Effector memory CD4-positive, alpha-beta T cell (primary cell): ENCODE measurements at regions not wholly inside any gene's neighbourhood (a gene's known extent, or its start where the extent isn't known, plus 50 kb on each side); places are given as distances from the start of the nearest gene placed in this dataset.

Source experiments
- DNase-seq, 3 donors: peaks; one replicate each; pipeline ENCODE4 v3.0.0-alpha.2; 2020
- H3K27ac ChIP-seq: 2 replicates; pipeline ENCODE4 v1.7.0; 2013; ENCODE audit warnings: mild to moderate bottlenecking, low read length, moderate library complexity; ENCODE audit not compliant: insufficient read depth, poor library complexity, severe bottlenecking
- H3K27me3 ChIP-seq: replicated peaks from 2 replicates; pipeline ENCODE4 v1.7.0; 2013; ENCODE audit warnings: mild to moderate bottlenecking, low read length; ENCODE audit not compliant: insufficient read depth, control insufficient read depth, poor library complexity, severe bottlenecking
- H3K36me3 ChIP-seq: 2 replicates; pipeline ENCODE4 v1.7.0; 2013; ENCODE audit warnings: mild to moderate bottlenecking, low read length, moderate library complexity; ENCODE audit not compliant: control insufficient read depth, insufficient read depth
- H3K4me1 ChIP-seq: 2 replicates; pipeline ENCODE4 v1.7.0; 2013; ENCODE audit warnings: low read length, mild to moderate bottlenecking; ENCODE audit not compliant: control insufficient read depth, insufficient read depth, poor library complexity, severe bottlenecking
- H3K4me3 ChIP-seq: 2 replicates; pipeline ENCODE4 v1.7.0; 2013; ENCODE audit warnings: low read length, low read depth, mild to moderate bottlenecking; ENCODE audit not compliant: insufficient read depth, poor library complexity, severe bottlenecking
- H3K9me3 ChIP-seq: 2 replicates; pipeline ENCODE4 v1.7.0; 2013; ENCODE audit warnings: mild to moderate bottlenecking, low read length, moderate library complexity; ENCODE audit not compliant: control insufficient read depth

- no peaks in the 10 kb centered on the region for H3K9me3 ChIP-seq
- H3K27me3 ChIP-seq, result peaks cover 5% of the 10 kb centered on the region
- no peaks in the 10 kb centered on the region for H3K4me1 ChIP-seq
- H3K36me3 ChIP-seq, result no peaks in the 10 kb centered on the region
- H3K27ac ChIP-seq, result no peak overlapping the region
- peak overlapping the region; percentile 45 for H3K4me3 ChIP-seq
- no peak for DNase-seq
Measured at GRCh38 chr1:8217011-8217711, 100.8 kb upstream of the SLC45A1 start.

- H3K27ac ChIP-seq, result no peak overlapping the region
- peaks cover 5% of the 10 kb centered on the region for H3K27me3 ChIP-seq
- H3K4me1 ChIP-seq, result no peaks in the 10 kb centered on the region
- no peaks in the 10 kb centered on the region for H3K36me3 ChIP-seq
- H3K9me3 ChIP-seq, result no peaks in the 10 kb centered on the region
- no peak overlapping the region for H3K4me3 ChIP-seq
- DNase-seq, result no peak
Measured at GRCh38 chr1:8216005-8216404, 101.9 kb upstream of the SLC45A1 start.

GRCh38 chr1:8214501-8215173, 103.3 kb upstream of the SLC45A1 start:
- Histone ChIP-seq H3K27ac (no peak overlapping the region), H3K9me3 (no peaks in the 10 kb centered on the region), H3K36me3 (no peaks in the 10 kb centered on the region), H3K4me3 (no peak overlapping the region), H3K27me3 (peaks cover 5% of the 10 kb centered on the region), H3K4me1 (no peaks in the 10 kb centered on the region)
- DNase-seq, result no peak

GRCh38 chr1:8213676-8214075, 104.2 kb upstream of the SLC45A1 start:
- DNase-seq, result no peak
- Histone ChIP-seq H3K36me3 (no peaks in the 10 kb centered on the region), H3K4me3 (no peak overlapping the region), H3K27me3 (peaks cover 5% of the 10 kb centered on the region), H3K4me1 (no peaks in the 10 kb centered on the region), H3K9me3 (no peaks in the 10 kb centered on the region), H3K27ac (no peak overlapping the region)

- H3K4me1 ChIP-seq, result no peaks in the 10 kb centered on the region
- no peaks in the 10 kb centered on the region for H3K36me3 ChIP-seq
- H3K27ac ChIP-seq, result no peak overlapping the region
- H3K9me3 ChIP-seq, result no peaks in the 10 kb centered on the region
- no peak for DNase-seq
- H3K4me3 ChIP-seq, result no peak overlapping the region
- peaks cover 5% of the 10 kb centered on the region for H3K27me3 ChIP-seq
Measured at GRCh38 chr1:8213136-8213535, 104.8 kb upstream of the SLC45A1 start.

GRCh38 chr1:8212580-8213031, 105.3 kb upstream of the SLC45A1 start:
- H3K4me3 ChIP-seq, result no peak overlapping the region
- H3K9me3 ChIP-seq, result no peaks in the 10 kb centered on the region
- peaks cover 5% of the 10 kb centered on the region for H3K27me3 ChIP-seq
- no peaks in the 10 kb centered on the region for H3K36me3 ChIP-seq
- H3K27ac ChIP-seq, result no peak overlapping the region
- H3K4me1 ChIP-seq, result no peaks in the 10 kb centered on the region
- no peak for DNase-seq

GRCh38 chr1:8211883-8212579, 105.9 kb upstream of the SLC45A1 start:
- Histone ChIP-seq H3K27me3 (peaks cover 5% of the 10 kb centered on the region), H3K4me3 (no peak overlapping the region), H3K36me3 (no peaks in the 10 kb centered on the region), H3K9me3 (no peaks in the 10 kb centered on the region), H3K27ac (no peak overlapping the region), H3K4me1 (no peaks in the 10 kb centered on the region)
- no peak for DNase-seq

- Histone ChIP-seq H3K27me3 (no peaks in the 10 kb centered on the region), H3K36me3 (no peaks in the 10 kb centered on the region), H3K9me3 (no peaks in the 10 kb centered on the region), H3K4me1 (no peaks in the 10 kb centered on the region), H3K27ac (no peak overlapping the region), H3K4me3 (no peak overlapping the region)
- no peak for DNase-seq
Measured at GRCh38 chr1:8211251-8211882, 106.5 kb upstream of the SLC45A1 start.

- Histone ChIP-seq H3K4me1 (no peaks in the 10 kb centered on the region), H3K27me3 (no peaks in the 10 kb centered on the region), H3K36me3 (no peaks in the 10 kb centered on the region), H3K4me3 (no peak overlapping the region), H3K27ac (no peak overlapping the region), H3K9me3 (no peaks in the 10 kb centered on the region)
- no peak for DNase-seq
Measured at GRCh38 chr1:8207202-8207601, 110.7 kb upstream of the SLC45A1 start.
